CD14-positive monocyte (primary cell): ENCODE measurements at regions not wholly inside any gene's neighbourhood (a gene's known extent, or its start where the extent isn't known, plus 50 kb on each side); places are given as distances from the start of the nearest gene placed in this dataset.

Experiments used
- DNase-seq, 3 donors: peaks; one replicate each; pipeline ENCODE4 v3.0.0-alpha.2; 2011 to 2022
- H2AFZ ChIP-seq: 2 replicates; pipeline ENCODE4 v1.6.0; 2012; ENCODE audit warnings: mild to moderate bottlenecking, low read depth, low read length, inconsistent platforms; ENCODE audit not compliant: insufficient read depth, poor library complexity, severe bottlenecking
- H3K27ac ChIP-seq, 2 donors: 1 replicate in 1 of 2; 2 replicates in 1 of 2; pipeline ENCODE4 v1.5.1; 2012 to 2013; ENCODE audit warnings: low read length in 2 of 2, control low read depth in 1 of 2, inconsistent platforms in 1 of 2, low read depth in 1 of 2, mild to moderate bottlenecking in 1 of 2
- H3K27me3 ChIP-seq, 2 donors: one replicate each; pipeline versions ENCODE4 v1.6.0 to v1.6.1; 2011 to 2013; ENCODE audit warnings: low read length in 2 of 2; ENCODE audit not compliant: control insufficient read depth in 2 of 2, insufficient read depth in 2 of 2
- H3K36me3 ChIP-seq, 2 donors: replicated peaks in 1 of 2; 1 replicate in 1 of 2; 2 replicates in 1 of 2; pipeline versions ENCODE4 v1.5.1 to v1.6.1; 2012 to 2013; ENCODE audit warnings: low read length in 2 of 2, control low read depth in 1 of 2, inconsistent platforms in 1 of 2, mild to moderate bottlenecking in 1 of 2; ENCODE audit not compliant: insufficient read depth in 2 of 2, control insufficient read depth in 1 of 2
- H3K4me1 ChIP-seq, 2 donors: 1 replicate in 1 of 2; 2 replicates in 1 of 2; pipeline versions ENCODE4 v1.5.1 to v1.6.1; 2012 to 2013; ENCODE audit warnings: low read length in 2 of 2, control low read depth in 1 of 2, inconsistent platforms in 1 of 2, mild to moderate bottlenecking in 1 of 2, moderate library complexity in 1 of 2; ENCODE audit not compliant: insufficient read depth in 2 of 2, control insufficient read depth in 1 of 2
- H3K4me2 ChIP-seq: replicated peaks from 2 replicates; pipeline ENCODE3; 2012; ENCODE audit warnings: low read length, moderate library complexity, mild to moderate bottlenecking; ENCODE audit not compliant: poor library complexity, severe bottlenecking; ENCODE audit errors: extremely low read depth
- H3K4me3 ChIP-seq, 3 experiments: fragments of 200-600 bp in 1 of 3; sonication (generic) in 1 of 3; replicated peaks in 1 of 3; 1 replicate in 2 of 3; 2 replicates in 1 of 3; pipeline ENCODE4 v1.5.1; 2011 to 2013; ENCODE audit warnings: low read length in 3 of 3, mild to moderate bottlenecking in 3 of 3, control low read depth in 2 of 3, low read depth in 2 of 3, inconsistent platforms in 1 of 3, moderate library complexity in 1 of 3
- H3K79me2 ChIP-seq: 2 replicates; pipeline ENCODE4 v1.6.0; 2012; ENCODE audit warnings: mild to moderate bottlenecking, control low read depth, inconsistent platforms, low read length, moderate library complexity; ENCODE audit not compliant: insufficient read depth
- H3K9ac ChIP-seq: 2 replicates; pipeline ENCODE4 v1.6.0; 2017; ENCODE audit warnings: low read length, mild to moderate bottlenecking; ENCODE audit not compliant: insufficient read depth, poor library complexity, severe bottlenecking
- H3K9me3 ChIP-seq, 2 donors: replicated peaks in 1 of 2; 1 replicate in 1 of 2; 2 replicates in 1 of 2; pipeline versions ENCODE4 v1.5.1 to v1.6.1; 2012 to 2013; ENCODE audit warnings: low read length in 2 of 2, control low read depth in 1 of 2; ENCODE audit not compliant: control insufficient read depth in 1 of 2, insufficient read depth in 1 of 2
- H4K20me1 ChIP-seq: 2 replicates; pipeline ENCODE4 v1.6.0; 2012; ENCODE audit warnings: mild to moderate bottlenecking, low read length, control low read depth, moderate library complexity; ENCODE audit not compliant: insufficient read depth
- H3K27ac Mint-ChIP-seq, 7 donors: one replicate each; pipeline ENCODE4 v1.8.0; 2020; ENCODE audit warnings: mild to moderate bottlenecking in 7 of 7, mixed read lengths in 7 of 7, moderate library complexity in 6 of 7, inconsistent platforms in 2 of 7
- H3K27me3 Mint-ChIP-seq, 3 donors: one replicate each; pipeline ENCODE4 v1.8.0; 2021 to 2022; ENCODE audit warnings: low read depth in 3 of 3, mild to moderate bottlenecking in 3 of 3, mixed read lengths in 3 of 3, moderate library complexity in 3 of 3, inconsistent platforms in 1 of 3
- H3K36me3 Mint-ChIP-seq, 2 donors: one replicate each; pipeline ENCODE4 v1.8.0; 2020; ENCODE audit warnings: mixed read lengths in 2 of 2, inconsistent platforms in 1 of 2, mild to moderate bottlenecking in 1 of 2
- H3K4me1 Mint-ChIP-seq: one replicate; pipeline ENCODE4 v1.8.0; 2020; ENCODE audit warnings: mild to moderate bottlenecking, mixed read lengths
- H3K4me3 Mint-ChIP-seq, 2 donors: one replicate each; pipeline ENCODE4 v1.8.0; 2020; ENCODE audit warnings: mild to moderate bottlenecking in 2 of 2, mixed read lengths in 2 of 2, moderate library complexity in 1 of 2
- H3K9me3 Mint-ChIP-seq, 7 donors: one replicate each; pipeline ENCODE4 v1.8.0; 2020 to 2022; ENCODE audit warnings: mixed read lengths in 7 of 7, mild to moderate bottlenecking in 6 of 7, moderate library complexity in 6 of 7, inconsistent platforms in 2 of 7
- CTCF ChIP-seq: fragments of 200-600 bp; IDR thresholded peaks from one replicate; pipeline ENCODE4 v1.8.0; 2022; ENCODE audit warnings: antibody characterized with exemption, mild to moderate bottlenecking
- WGBS: methylation state at CpG from one replicate; pipeline ENCODE4 v1.1.5; 2013; ENCODE audit warnings: missing lambda C conversion rate; ENCODE audit not compliant: insufficient coverage; 5-methylcytosine and 5-hydroxymethylcytosine counted together
- intact Hi-C, 2 donors: fragments of 100-400 bp; cut with micrococcal nuclease; formaldehyde crosslinking; loops; one replicate each; pipeline versions ENCODE4 v1.15.0 to v1.15.1; 2023

DNA sequence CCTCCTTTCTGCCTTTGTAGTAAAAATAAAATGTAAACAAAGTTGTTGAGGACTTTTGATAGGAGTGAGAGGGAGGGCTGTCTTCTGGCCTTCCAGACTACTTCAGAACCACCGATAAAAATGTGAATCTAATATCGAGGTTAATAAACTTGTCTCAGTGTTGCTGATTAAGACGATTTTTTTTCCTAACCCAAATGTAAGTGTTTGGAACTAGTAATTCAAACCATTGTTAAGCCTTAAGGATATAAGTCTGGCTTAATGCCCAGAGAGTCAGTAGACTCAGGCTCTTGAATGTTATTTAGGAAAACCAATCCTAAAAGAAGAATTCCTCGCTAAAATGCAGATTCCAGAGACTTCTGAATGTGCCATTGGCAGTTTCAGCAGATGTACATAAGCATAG, 356.9 kb downstream of the SIPA1L2 start:
- WGBS: 86% methylated on average over 2 of the region's 4 CpGs
- Mint-ChIP-seq H3K4me3 (no peak overlapping the region), H3K27me3 (peaks cover 1 to 22% (median 4%) of the 10 kb centered on the region in 3 donors), H3K36me3 (no peaks in the 10 kb centered on the region), H3K9me3 (peaks cover 0 to 1% (median 0%) of the 10 kb centered on the region in 7 donors), H3K4me1 (no peaks in the 10 kb centered on the region), H3K27ac (no peak overlapping the region)
- Histone ChIP-seq H3K9me3 (no peaks in the 10 kb centered on the region), H2AFZ (no peak overlapping the region), H4K20me1 (no peaks in the 10 kb centered on the region), H3K9ac (no peak overlapping the region), H3K79me2 (no peaks in the 10 kb centered on the region), H3K4me3 (no peak overlapping the region), H3K4me2 (no peak overlapping the region), H3K4me1 (no peaks in the 10 kb centered on the region), H3K27ac (no peak overlapping the region), H3K36me3 (no peaks in the 10 kb centered on the region), H3K27me3 (peaks cover 0 to 5% of the 10 kb centered on the region in 2 donors)
- DNase-seq: no peak
- intact Hi-C loops: no loop called here
- no peak for TF ChIP-seq CTCF

GRCh38 chr1:232271991-232272589, 357.8 kb downstream of the SIPA1L2 start:
- no peak for TF ChIP-seq CTCF
- H3K27ac Mint-ChIP-seq: peak overlapping the region in 1 of 7 donors; percentile 28
- H3K4me3 Mint-ChIP-seq: no peak overlapping the region
- H3K9me3 Mint-ChIP-seq: peaks cover 0 to 1% (median 0%) of the 10 kb centered on the region in 7 donors
- H3K27me3 Mint-ChIP-seq: peaks cover 5 to 23% (median 7%) of the 10 kb centered on the region in 3 donors
- no peaks in the 10 kb centered on the region for H3K36me3 Mint-ChIP-seq
- no peak overlapping the region for H3K4me2 ChIP-seq
- no peaks in the 10 kb centered on the region for H3K9me3 ChIP-seq
- no peaks in the 10 kb centered on the region for H4K20me1 ChIP-seq
- H3K27me3 ChIP-seq: peaks cover 0 to 5% of the 10 kb centered on the region in 2 donors
- no peak overlapping the region for H3K4me3 ChIP-seq
- DNase-seq: no peak
- WGBS: 60% methylated on average over 5 of the region's 10 CpGs
- no peaks in the 10 kb centered on the region for H3K4me1 Mint-ChIP-seq
- H3K27ac ChIP-seq: no peak overlapping the region
- H3K4me1 ChIP-seq: no peaks in the 10 kb centered on the region
- H2AFZ ChIP-seq: no peak overlapping the region
- intact Hi-C loops: no loop called here
- H3K79me2 ChIP-seq: no peaks in the 10 kb centered on the region
- H3K9ac ChIP-seq: no peak overlapping the region
- no peaks in the 10 kb centered on the region for H3K36me3 ChIP-seq
